HCT116 (cell line): ENCODE measurements at regions not wholly inside any gene's neighbourhood (a gene's known extent, or its start where the extent isn't known, plus 50 kb on each side); places are given as distances from the start of the nearest gene placed in this dataset.

ENCODE experiments used
- ATAC-seq: fragments of 200-7000 bp; cut with Tn5 transposase; 2 replicates; pipeline ENCODE4 v1.9.1; 2020; ENCODE audit warnings: mild to moderate bottlenecking, moderate library complexity
- BruUV-seq: library from RNA; stranded (reverse); fragments of 400-500 nt; replicated peaks from 2 replicates; lab custom pipeline; 2021; lab: Mats Ljungman, UMichigan
- CTCF ChIA-PET: fragments of 300-600 bp; sonication (Branson Sonifier 250); formaldehyde crosslinking; loops from one replicate; lab custom pipeline; 2021; ENCODE audit warnings: antibody characterized with exemption; lab: Charles Lee
- POLR2A ChIA-PET: fragments of 300-600, 350-600 bp; sonication (Branson Sonifier 250); formaldehyde crosslinking; loops from one replicate; lab custom pipeline; 2021; ENCODE audit warnings: antibody characterized with exemption; lab: Charles Lee
- RAD21 ChIA-PET, 2 experiments: fragments of 300-600 bp; sonication (Branson Sonifier 250); formaldehyde crosslinking; loops; one replicate each; lab custom pipeline; 2023; ENCODE audit warnings: low total read pairs in 2 of 2; ENCODE audit not compliant: uncharacterized antibody in 2 of 2, unreplicated experiment in 2 of 2, low non-redundant PET in 1 of 2; lab: Charles Lee
- DNase-seq: peaks from one replicate; pipeline ENCODE4 v3.0.0-alpha.2; 2010; ENCODE audit warnings: low read depth, low spot score
- H2AFZ ChIP-seq: fragments of 200-600 bp; shearing (Covaris generic), sonication (generic); 2 replicates; pipeline ENCODE4 v1.6.1; 2017; ENCODE audit warnings: low read depth, mixed run types, mixed read lengths, antibody characterized with exemption, low read length; ENCODE audit not compliant: poor library complexity, severe bottlenecking
- H3K27ac ChIP-seq: 2 replicates; pipeline ENCODE4 v1.5.1; 2012; ENCODE audit warnings: low read depth, low read length
- H3K27me3 ChIP-seq: fragments of 200-600 bp; sonication (generic); 2 replicates; pipeline ENCODE4 v1.6.1; 2016; ENCODE audit warnings: mixed run types, low read length, mixed read lengths; ENCODE audit not compliant: insufficient read depth
- H3K36me3 ChIP-seq, 2 experiments: fragments of 200-500 bp in 1 of 2; fragments of 200-600 bp in 1 of 2; sonication (Bioruptor generic) in 1 of 2; sonication (generic) in 1 of 2; 2 replicates each; pipeline versions ENCODE4 v1.5.1 to v1.6.1; 2014 to 2016; ENCODE audit warnings: low read length in 2 of 2, inconsistent platforms in 1 of 2, mixed read lengths in 1 of 2, mixed run types in 1 of 2; ENCODE audit not compliant: insufficient read depth in 2 of 2, control insufficient read depth in 1 of 2
- H3K4me1 ChIP-seq, 2 experiments: fragments of 200-600 bp in 1 of 2; sonication (generic) in 1 of 2; 2 replicates each; pipeline versions ENCODE4 v1.5.1 to v1.6.1; 2012 to 2017; ENCODE audit warnings: low read length in 2 of 2, inconsistent platforms in 1 of 2, mild to moderate bottlenecking in 1 of 2, mixed read lengths in 1 of 2, mixed run types in 1 of 2, moderate library complexity in 1 of 2; ENCODE audit not compliant: insufficient read depth in 2 of 2, control insufficient read depth in 1 of 2
- H3K4me2 ChIP-seq: fragments of 200-600 bp; sonication (generic); 2 replicates; pipeline ENCODE4 v1.6.1; 2017; ENCODE audit warnings: mixed run types, low read length, mixed read lengths
- H3K4me3 ChIP-seq, 2 experiments: fragments of 200-600 bp in 1 of 2; sonication (generic) in 1 of 2; replicated peaks in 1 of 2; 2 replicates each; pipeline ENCODE4 v1.5.1; 2011 to 2016; ENCODE audit warnings: low read length in 2 of 2, control low read depth in 1 of 2, low read depth in 1 of 2, mild to moderate bottlenecking in 1 of 2, mixed read lengths in 1 of 2, mixed run types in 1 of 2
- H3K79me2 ChIP-seq: fragments of 200-600 bp; sonication (generic); 2 replicates; pipeline ENCODE4 v1.6.1; 2017; ENCODE audit warnings: mild to moderate bottlenecking, mixed run types, low read length, moderate library complexity, mixed read lengths; ENCODE audit not compliant: insufficient read depth
- H3K9ac ChIP-seq: fragments of 200-600 bp; sonication (generic); 2 replicates; pipeline ENCODE4 v1.6.1; 2016; ENCODE audit warnings: low read length, mixed read lengths
- H3K9me2 ChIP-seq: fragments of 200-600 bp; sonication (generic), shearing (Covaris generic); 2 replicates; pipeline ENCODE4 v1.6.1; 2017; ENCODE audit warnings: mixed run types, mild to moderate bottlenecking, moderate library complexity; ENCODE audit not compliant: insufficient read depth
- H3K9me3 ChIP-seq, 2 experiments: fragments of 200-500 bp in 1 of 2; fragments of 200-600 bp in 1 of 2; sonication (Bioruptor generic) in 1 of 2; sonication (generic) in 1 of 2; 2 replicates each; pipeline ENCODE4 v1.6.1; 2014 to 2017; ENCODE audit warnings: low read length in 2 of 2, mixed read lengths in 2 of 2, inconsistent platforms in 1 of 2, low read depth in 1 of 2, mild to moderate bottlenecking in 1 of 2, mixed run types in 1 of 2, moderate library complexity in 1 of 2; ENCODE audit not compliant: control insufficient read depth in 1 of 2, insufficient read depth in 1 of 2
- H4K20me1 ChIP-seq: fragments of 200-600 bp; sonication (generic), shearing (Covaris generic); 2 replicates; pipeline ENCODE4 v1.6.1; 2017; ENCODE audit warnings: mixed run types, mild to moderate bottlenecking, moderate library complexity; ENCODE audit not compliant: insufficient read depth
- CBX3 ChIP-seq: IDR thresholded peaks from 2 replicates; pipeline ENCODE4 v1.6.1; 2012; ENCODE audit warnings: low read depth
- CEBPB ChIP-seq: IDR thresholded peaks from 2 replicates; pipeline ENCODE4 v1.6.1; 2012; ENCODE audit warnings: low read depth
- CTCF ChIP-seq, 3 experiments: fragments of 200-600 bp in 1 of 3; sonication (generic) in 1 of 3; IDR thresholded peaks in 2 of 3; conservative IDR thresholded peaks in 1 of 3; 2 replicates each; pipeline ENCODE4 v1.5.1; 2012 to 2017; ENCODE audit warnings: low read depth in 2 of 3, low read length in 2 of 3, antibody characterized with exemption in 1 of 3, borderline replicate concordance in 1 of 3, control low read depth in 1 of 3, mild to moderate bottlenecking in 1 of 3, mixed read lengths in 1 of 3, mixed run types in 1 of 3, moderate library complexity in 1 of 3; ENCODE audit not compliant: insufficient read depth in 1 of 3
- ELF1 ChIP-seq: IDR thresholded peaks from 2 replicates; pipeline ENCODE4 v1.6.1; 2012; ENCODE audit warnings: low read depth, borderline replicate concordance
- EZH2 ChIP-seq: fragments of 200-600 bp; sonication (generic); IDR thresholded peaks from 2 replicates; pipeline ENCODE4 v1.6.1; 2017; ENCODE audit warnings: antibody characterized with exemption, mixed run types
- EZH2phosphoT487 ChIP-seq: fragments of 200-600 bp; IDR thresholded peaks from 2 replicates; pipeline ENCODE4 v1.6.1; 2018; ENCODE audit warnings: antibody characterized with exemption, borderline replicate concordance
- FOSL1 ChIP-seq: IDR thresholded peaks from 2 replicates; pipeline ENCODE4 v1.6.1; 2012; ENCODE audit warnings: low read depth
- MAX ChIP-seq: IDR thresholded peaks from 2 replicates; pipeline ENCODE4 v1.6.1; 2012
- POLR2A ChIP-seq: IDR thresholded peaks from 2 replicates; pipeline ENCODE4 v1.7.0; 2011; ENCODE audit warnings: borderline replicate concordance; ENCODE audit not compliant: insufficient read depth, insufficient read length; ENCODE audit errors: extremely low read depth
- POLR2AphosphoS5 ChIP-seq: IDR thresholded peaks from 2 replicates; pipeline ENCODE4 v1.6.1; 2011; ENCODE audit warnings: mild to moderate bottlenecking, low read depth, low read length, moderate library complexity
- RAD21 ChIP-seq: IDR thresholded peaks from 2 replicates; pipeline ENCODE4 v1.6.1; 2012; ENCODE audit warnings: low read depth, mild to moderate bottlenecking
- SIN3A ChIP-seq: IDR thresholded peaks from 2 replicates; pipeline ENCODE4 v1.6.1; 2012; ENCODE audit warnings: low read depth
- SP1 ChIP-seq: IDR thresholded peaks from 2 replicates; pipeline ENCODE4 v1.6.1; 2012; ENCODE audit warnings: low read depth
- TCF7L2 ChIP-seq: IDR thresholded peaks from 2 replicates; pipeline ENCODE4 v1.7.0; 2011; ENCODE audit warnings: borderline replicate concordance, inconsistent platforms; ENCODE audit not compliant: insufficient read depth, insufficient read length; ENCODE audit errors: extremely low read depth
- ZBTB33 ChIP-seq: IDR thresholded peaks from 2 replicates; pipeline ENCODE4 v1.6.1; 2011; ENCODE audit warnings: mild to moderate bottlenecking, low read length, moderate library complexity; ENCODE audit not compliant: insufficient replicate concordance; ENCODE audit errors: extremely low read depth
- ZFX ChIP-seq: fragments of 450-650 bp; IDR thresholded peaks from 2 replicates; pipeline ENCODE4 v1.6.1; 2017
- intact Hi-C: fragments of 100-400 bp; cut with micrococcal nuclease; formaldehyde crosslinking; loops from 2 replicates; pipeline ENCODE4 v1.10.0; 2022

GRCh38 chr5:168147568-168148360, 143.7 kb upstream of the WWC1 start (continued):
- TF ChIP-seq ZBTB33 = no peak
- TF ChIP-seq MAX = no peak
- TF ChIP-seq CEBPB = no peak
- TF ChIP-seq POLR2AphosphoS5 = no peak
- no peak for TF ChIP-seq EZH2
- no peak for TF ChIP-seq FOSL1
- no peak for TF ChIP-seq ZFX
- TF ChIP-seq EZH2phosphoT487 = no peak
- TF ChIP-seq POLR2A = no peak
- no peak for TF ChIP-seq ELF1
- no peak for TF ChIP-seq TCF7L2
- TF ChIP-seq SP1 = no peak

GRCh38 chr5:168151041-168151440, 140.4 kb upstream of the WWC1 start:
- H3K27ac ChIP-seq = no peak overlapping the region
- RAD21 ChIA-PET = no interaction called here
- H3K79me2 ChIP-seq = no peaks in the 10 kb centered on the region
- DNase-seq (no peak), ATAC-seq (no peak)
- CTCF ChIA-PET = no interaction called here
- no peak overlapping the region for H2AFZ ChIP-seq
- H4K20me1 ChIP-seq = no peaks in the 10 kb centered on the region
- H3K9me3 ChIP-seq = no peaks in the 10 kb centered on the region
- no TSS peak for BruUV-seq
- H3K36me3 ChIP-seq = no peaks in the 10 kb centered on the region
- POLR2A ChIA-PET = no interaction called here
- H3K9ac ChIP-seq = no peak overlapping the region
- H3K27me3 ChIP-seq = peaks cover 69% of the 10 kb centered on the region
- intact Hi-C loops = no loop called here
- TF ChIP-seq CTCF (IDR thresholded peaks at IDR 0.05 in 2 of 3, conservative IDR thresholded peaks at IDR 0.05 in 1 of 3; ENCODE audit: borderline replicate concordance in 1 of 3, insufficient read depth in 1 of 3, low read depth in 2 of 3, low read length in 2 of 3) = no peak
- TF ChIP-seq ZBTB33 = no peak
- TF ChIP-seq CBX3 = no peak
- TF ChIP-seq CEBPB = no peak
- TF ChIP-seq SIN3A = no peak
- TF ChIP-seq MAX = no peak
- no peak for TF ChIP-seq RAD21
- no peak overlapping the region for H3K4me2 ChIP-seq
- H3K9me2 ChIP-seq = no peaks in the 10 kb centered on the region
- H3K4me1 ChIP-seq = no peaks in the 10 kb centered on the region
- no peak overlapping the region for H3K4me3 ChIP-seq
